ENCODE measurements at regions not wholly inside any gene's neighbourhood (a gene's known extent, or its start where the extent isn't known, plus 50 kb on each side); places are given as distances from the start of the nearest gene placed in this dataset.

- no peaks in the 10 kb centered on the region for H3K27me3 Mint-ChIP-seq
Observed at GRCh38 chr3:76842216-76842615, 197.7 kb upstream of the ROBO2 start.

DNA sequence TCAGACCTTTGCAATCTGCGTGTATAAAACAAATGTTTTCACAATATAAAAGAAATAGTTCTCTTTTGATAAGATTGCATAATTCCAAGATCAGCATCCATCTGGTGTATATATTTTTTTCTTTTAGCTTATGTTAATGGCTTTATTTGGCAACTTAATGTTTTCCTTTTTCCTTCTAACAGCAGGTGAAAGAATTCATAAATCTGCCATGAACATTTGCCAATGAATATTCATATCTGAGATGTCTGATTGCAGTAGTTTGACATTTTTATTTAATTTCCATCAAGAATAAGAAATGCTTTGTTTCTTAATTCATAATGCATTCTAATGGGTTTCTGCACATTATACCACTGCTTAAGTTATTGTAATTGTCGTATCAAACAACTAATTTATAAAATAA is 184.4 kb upstream of the ROBO2 start:
- no CpG with 5 or more reads among the region's 2 CpGs for WGBS (ENCODE audit: insufficient coverage)
- H3K27ac Mint-ChIP-seq: no peak overlapping the region
- Histone ChIP-seq H3K4me3 (ENCODE audit: control insufficient read depth in 1 of 2, extremely low read depth in 1 of 2, low read length in 1 of 2) (no peak overlapping the region), H3K9me3 (no peaks in the 10 kb centered on the region), H3K36me3 (ENCODE audit: control insufficient read depth in 2 of 2, extremely low read depth in 1 of 2, insufficient read depth in 1 of 2, low read length in 1 of 2) (no peaks in the 10 kb centered on the region), H3K27me3 (replicated peaks in 1 of 2; ENCODE audit: control insufficient read depth in 2 of 2, extremely low read depth in 1 of 2, insufficient read depth in 2 of 2, low read length in 1 of 2) (no peaks in the 10 kb centered on the region), H3K27ac (ENCODE audit: low read length) (no peak overlapping the region), H3K4me1 (ENCODE audit: control insufficient read depth in 1 of 2, extremely low read depth in 1 of 2, insufficient read depth in 2 of 2, low read length in 2 of 2) (no peaks in the 10 kb centered on the region)
- ChIA-PET POLR2A (no interaction called here), CTCF (no interaction called here)
- H3K36me3 Mint-ChIP-seq: no peaks in the 10 kb centered on the region
- no peaks in the 10 kb centered on the region for H3K27me3 Mint-ChIP-seq
- ATAC-seq (replicated peaks in 1 of 4): no peak
- DNase-seq: no peak
- H3K4me3 Mint-ChIP-seq: no peak overlapping the region
- peaks cover 6 to 16% (median 11%) of the 10 kb centered on the region in 3 donors for H3K9me3 Mint-ChIP-seq
- H3K4me1 Mint-ChIP-seq: no peaks in the 10 kb centered on the region

More at GRCh38 chr3:76842216-76842615, 197.7 kb upstream of the ROBO2 start:
- Histone ChIP-seq H3K27me3 (replicated peaks in 1 of 2; ENCODE audit: control insufficient read depth in 2 of 2, extremely low read depth in 1 of 2, insufficient read depth in 2 of 2, low read length in 1 of 2) (no peaks in the 10 kb centered on the region), H3K27ac (ENCODE audit: low read length) (no peak overlapping the region), H3K36me3 (ENCODE audit: control insufficient read depth in 2 of 2, extremely low read depth in 1 of 2, insufficient read depth in 1 of 2, low read length in 1 of 2) (no peaks in the 10 kb centered on the region), H3K4me3 (ENCODE audit: control insufficient read depth in 1 of 2, extremely low read depth in 1 of 2, low read length in 1 of 2) (no peak overlapping the region), H3K4me1 (ENCODE audit: control insufficient read depth in 1 of 2, extremely low read depth in 1 of 2, insufficient read depth in 2 of 2, low read length in 2 of 2) (no peaks in the 10 kb centered on the region), H3K9me3 (peaks cover 2% of the 10 kb centered on the region)
- ATAC-seq (replicated peaks in 1 of 4) (no peak), DNase-seq (no peak)
- ChIA-PET POLR2A (no interaction called here), CTCF (no interaction called here)
- Mint-ChIP-seq H3K27ac (no peak overlapping the region), H3K9me3 (peaks cover 13 to 32% (median 21%) of the 10 kb centered on the region in 3 donors), H3K4me3 (no peak overlapping the region), H3K4me1 (no peaks in the 10 kb centered on the region), H3K36me3 (no peaks in the 10 kb centered on the region)
- no CpG with 5 or more reads among the region's 1 CpG for WGBS (ENCODE audit: insufficient coverage)

DNA sequence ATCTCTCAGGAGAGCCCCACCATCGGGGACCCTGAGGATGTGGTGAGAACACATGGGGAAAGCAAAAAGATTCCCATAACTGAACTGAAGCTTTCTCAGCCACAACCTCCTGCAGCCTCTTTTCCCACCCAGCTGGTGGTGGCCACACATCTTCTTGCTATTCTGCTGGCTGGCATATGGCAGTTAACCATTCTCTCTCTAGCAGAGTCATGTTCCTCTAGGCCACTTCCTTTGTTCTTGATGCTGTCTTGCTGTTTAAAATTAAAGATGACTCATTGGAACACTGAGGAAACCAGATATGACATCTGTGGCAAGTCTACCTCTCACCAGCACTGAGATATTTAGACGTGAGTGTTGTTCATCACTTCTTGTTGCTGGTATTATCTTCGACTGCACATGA is 180.3 kb upstream of the ROBO2 start:
- WGBS (ENCODE audit: insufficient coverage): 80% methylated on average over 1 of the region's 3 CpGs
- Mint-ChIP-seq H3K27ac (no peak overlapping the region), H3K9me3 (peaks cover 10 to 22% (median 17%) of the 10 kb centered on the region in 3 donors), H3K4me1 (no peaks in the 10 kb centered on the region), H3K4me3 (no peak overlapping the region), H3K36me3 (no peaks in the 10 kb centered on the region), H3K27me3 (no peaks in the 10 kb centered on the region)
- Histone ChIP-seq H3K27me3 (replicated peaks in 1 of 2; ENCODE audit: control insufficient read depth in 2 of 2, extremely low read depth in 1 of 2, insufficient read depth in 2 of 2, low read length in 1 of 2) (no peaks in the 10 kb centered on the region), H3K4me1 (ENCODE audit: control insufficient read depth in 1 of 2, extremely low read depth in 1 of 2, insufficient read depth in 2 of 2, low read length in 2 of 2) (no peaks in the 10 kb centered on the region), H3K4me3 (ENCODE audit: control insufficient read depth in 1 of 2, extremely low read depth in 1 of 2, low read length in 1 of 2) (no peak overlapping the region), H3K27ac (ENCODE audit: low read length) (no peak overlapping the region), H3K9me3 (no peaks in the 10 kb centered on the region), H3K36me3 (ENCODE audit: control insufficient read depth in 2 of 2, extremely low read depth in 1 of 2, insufficient read depth in 1 of 2, low read length in 1 of 2) (no peaks in the 10 kb centered on the region)
- no peak for ATAC-seq (replicated peaks in 1 of 4)
- POLR2A ChIA-PET: no interaction called here
- CTCF ChIA-PET: no interaction called here
- no peak for DNase-seq

GRCh38 chr3:76864355-76864754 is 175.5 kb upstream of the ROBO2 start:
- Histone ChIP-seq H3K27ac (ENCODE audit: low read length) (no peak overlapping the region), H3K36me3 (ENCODE audit: control insufficient read depth in 2 of 2, extremely low read depth in 1 of 2, insufficient read depth in 1 of 2, low read length in 1 of 2) (no peaks in the 10 kb centered on the region), H3K27me3 (replicated peaks in 1 of 2; ENCODE audit: control insufficient read depth in 2 of 2, extremely low read depth in 1 of 2, insufficient read depth in 2 of 2, low read length in 1 of 2) (no peaks in the 10 kb centered on the region), H3K4me1 (ENCODE audit: control insufficient read depth in 1 of 2, extremely low read depth in 1 of 2, insufficient read depth in 2 of 2, low read length in 2 of 2) (no peaks in the 10 kb centered on the region), H3K4me3 (ENCODE audit: control insufficient read depth in 1 of 2, extremely low read depth in 1 of 2, low read length in 1 of 2) (no peak overlapping the region), H3K9me3 (no peaks in the 10 kb centered on the region)
- no peak overlapping the region for H3K4me3 Mint-ChIP-seq
- ChIA-PET POLR2A (no interaction called here), CTCF (no interaction called here)
- no peaks in the 10 kb centered on the region for H3K36me3 Mint-ChIP-seq
- H3K27me3 Mint-ChIP-seq: no peaks in the 10 kb centered on the region
- H3K4me1 Mint-ChIP-seq: no peaks in the 10 kb centered on the region
- DNase-seq (no peak), ATAC-seq (replicated peaks in 1 of 4) (no peak)
- no peak overlapping the region for H3K27ac Mint-ChIP-seq
- peaks cover 11 to 40% (median 11%) of the 10 kb centered on the region in 3 donors for H3K9me3 Mint-ChIP-seq
- no CpG with 5 or more reads among the region's 4 CpGs for WGBS (ENCODE audit: insufficient coverage)

GRCh38 chr3:76866729-76867408 is 173.0 kb upstream of the ROBO2 start:
- Histone ChIP-seq H3K36me3 (ENCODE audit: control insufficient read depth in 2 of 2, extremely low read depth in 1 of 2, insufficient read depth in 1 of 2, low read length in 1 of 2) (no peaks in the 10 kb centered on the region), H3K9me3 (no peaks in the 10 kb centered on the region), H3K4me1 (ENCODE audit: control insufficient read depth in 1 of 2, extremely low read depth in 1 of 2, insufficient read depth in 2 of 2, low read length in 2 of 2) (no peaks in the 10 kb centered on the region), H3K27ac (ENCODE audit: low read length) (no peak overlapping the region), H3K4me3 (ENCODE audit: control insufficient read depth in 1 of 2, extremely low read depth in 1 of 2, low read length in 1 of 2) (no peak overlapping the region), H3K27me3 (replicated peaks in 1 of 2; ENCODE audit: control insufficient read depth in 2 of 2, extremely low read depth in 1 of 2, insufficient read depth in 2 of 2, low read length in 1 of 2) (no peaks in the 10 kb centered on the region)
- CTCF ChIA-PET: no interaction called here
- POLR2A ChIA-PET: no interaction called here
- Mint-ChIP-seq H3K36me3 (no peaks in the 10 kb centered on the region), H3K9me3 (peaks cover 10 to 33% (median 10%) of the 10 kb centered on the region in 3 donors), H3K4me3 (no peak overlapping the region), H3K27ac (no peak overlapping the region), H3K27me3 (no peaks in the 10 kb centered on the region), H3K4me1 (no peaks in the 10 kb centered on the region)
- no peak for ATAC-seq (replicated peaks in 1 of 4)
- no peak for DNase-seq
- no CpG with 5 or more reads among the region's 5 CpGs for WGBS (ENCODE audit: insufficient coverage)

DNA sequence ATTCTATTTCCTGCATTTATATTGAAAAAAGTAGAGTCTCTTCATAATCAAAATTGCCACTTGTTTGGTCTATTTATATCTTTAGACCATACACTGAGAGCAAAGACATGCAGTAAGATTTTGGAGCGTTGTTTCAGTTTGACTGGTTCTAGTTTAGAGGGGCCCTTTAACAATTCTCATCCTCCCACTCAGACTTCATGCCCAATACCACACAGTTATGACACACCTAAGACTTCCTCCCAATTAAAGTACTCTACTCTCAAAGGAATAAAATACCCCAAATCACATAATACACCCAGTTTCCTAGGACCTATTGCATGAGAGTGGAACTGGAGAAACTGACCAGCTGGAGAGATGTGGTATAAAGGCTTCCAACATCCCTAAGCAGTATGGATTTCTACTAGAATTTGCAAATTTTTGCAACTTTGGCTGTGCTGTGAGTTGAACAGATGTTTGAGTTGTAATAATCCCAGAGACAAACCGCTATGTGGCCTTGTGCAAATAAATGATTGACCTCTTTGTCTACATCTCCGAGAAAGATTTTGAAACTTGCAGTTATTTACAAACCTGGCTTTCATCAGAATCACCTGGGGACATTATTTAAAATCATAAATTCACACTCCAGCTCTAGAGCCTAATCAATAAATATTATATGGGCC is 170.0 kb upstream of the ROBO2 start:
- no peaks in the 10 kb centered on the region for H3K36me3 ChIP-seq (ENCODE audit: control insufficient read depth in 2 of 2, extremely low read depth in 1 of 2, insufficient read depth in 1 of 2, low read length in 1 of 2)
- peaks cover 8 to 30% (median 15%) of the 10 kb centered on the region in 3 donors for H3K9me3 Mint-ChIP-seq
- H3K27me3 ChIP-seq (replicated peaks in 1 of 2; ENCODE audit: control insufficient read depth in 2 of 2, extremely low read depth in 1 of 2, insufficient read depth in 2 of 2, low read length in 1 of 2): no peaks in the 10 kb centered on the region
- ATAC-seq (replicated peaks in 1 of 4) (no peak), DNase-seq (no peak)
- ChIA-PET CTCF (no interaction called here), POLR2A (no interaction called here)
- H3K4me1 Mint-ChIP-seq: no peaks in the 10 kb centered on the region
- H3K4me3 ChIP-seq (ENCODE audit: control insufficient read depth in 1 of 2, extremely low read depth in 1 of 2, low read length in 1 of 2): no peak overlapping the region
- H3K4me1 ChIP-seq (ENCODE audit: control insufficient read depth in 1 of 2, extremely low read depth in 1 of 2, insufficient read depth in 2 of 2, low read length in 2 of 2): no peaks in the 10 kb centered on the region
- 80% methylated on average over 1 of the region's 3 CpGs for WGBS (ENCODE audit: insufficient coverage)
- H3K9me3 ChIP-seq: no peaks in the 10 kb centered on the region
- H3K27ac Mint-ChIP-seq: no peak overlapping the region
- H3K27me3 Mint-ChIP-seq: no peaks in the 10 kb centered on the region
- no peak overlapping the region for H3K27ac ChIP-seq (ENCODE audit: low read length)
- no peak overlapping the region for H3K4me3 Mint-ChIP-seq
- no peaks in the 10 kb centered on the region for H3K36me3 Mint-ChIP-seq
